Muscle layer of colon (tissue), 2 donors: ENCODE measurements at regions not wholly inside any gene's neighbourhood (a gene's known extent, or its start where the extent isn't known, plus 50 kb on each side); places are given as distances from the start of the nearest gene placed in this dataset.

Experiments used
- H3K27ac ChIP-seq: one replicate; pipeline ENCODE4 v1.7.0; 2013; ENCODE audit warnings: low read depth, mild to moderate bottlenecking, low read length, moderate library complexity
- H3K27me3 ChIP-seq, 2 donors: one replicate each; pipeline ENCODE4 v1.7.0; 2013; ENCODE audit warnings: low read length in 2 of 2, mild to moderate bottlenecking in 2 of 2; ENCODE audit not compliant: insufficient read depth in 2 of 2, control insufficient read depth in 1 of 2
- H3K36me3 ChIP-seq: one replicate; pipeline ENCODE4 v1.7.0; 2013; ENCODE audit warnings: mild to moderate bottlenecking, low read length; ENCODE audit not compliant: insufficient read depth
- H3K4me1 ChIP-seq: one replicate; pipeline ENCODE4 v1.7.0; 2013; ENCODE audit warnings: mild to moderate bottlenecking, low read length; ENCODE audit not compliant: insufficient read depth
- H3K4me3 ChIP-seq, 2 donors: one replicate each; pipeline ENCODE4 v1.7.0; 2013; ENCODE audit warnings: low read length in 2 of 2, low read depth in 1 of 2, mild to moderate bottlenecking in 1 of 2, moderate library complexity in 1 of 2
- H3K9ac ChIP-seq: one replicate; pipeline ENCODE4 v1.7.0; 2013; ENCODE audit warnings: low read length
- H3K9me3 ChIP-seq: one replicate; pipeline ENCODE4 v1.7.0; 2013; ENCODE audit warnings: mild to moderate bottlenecking, low read length
- donor health status: abdominal sarcoma.
- donor health status: Adenocarcinoma of cecum.

GRCh38 chr6:167530951-167531350 lies 206.1 kb downstream of the TTLL2 start:
- Histone ChIP-seq H3K9me3 (no peaks in the 10 kb centered on the region), H3K27ac (no peak overlapping the region), H3K27me3 (no peaks in the 10 kb centered on the region), H3K36me3 (no peaks in the 10 kb centered on the region), H3K4me3 (no peak overlapping the region), H3K9ac (no peak overlapping the region), H3K4me1 (no peaks in the 10 kb centered on the region)

DNA sequence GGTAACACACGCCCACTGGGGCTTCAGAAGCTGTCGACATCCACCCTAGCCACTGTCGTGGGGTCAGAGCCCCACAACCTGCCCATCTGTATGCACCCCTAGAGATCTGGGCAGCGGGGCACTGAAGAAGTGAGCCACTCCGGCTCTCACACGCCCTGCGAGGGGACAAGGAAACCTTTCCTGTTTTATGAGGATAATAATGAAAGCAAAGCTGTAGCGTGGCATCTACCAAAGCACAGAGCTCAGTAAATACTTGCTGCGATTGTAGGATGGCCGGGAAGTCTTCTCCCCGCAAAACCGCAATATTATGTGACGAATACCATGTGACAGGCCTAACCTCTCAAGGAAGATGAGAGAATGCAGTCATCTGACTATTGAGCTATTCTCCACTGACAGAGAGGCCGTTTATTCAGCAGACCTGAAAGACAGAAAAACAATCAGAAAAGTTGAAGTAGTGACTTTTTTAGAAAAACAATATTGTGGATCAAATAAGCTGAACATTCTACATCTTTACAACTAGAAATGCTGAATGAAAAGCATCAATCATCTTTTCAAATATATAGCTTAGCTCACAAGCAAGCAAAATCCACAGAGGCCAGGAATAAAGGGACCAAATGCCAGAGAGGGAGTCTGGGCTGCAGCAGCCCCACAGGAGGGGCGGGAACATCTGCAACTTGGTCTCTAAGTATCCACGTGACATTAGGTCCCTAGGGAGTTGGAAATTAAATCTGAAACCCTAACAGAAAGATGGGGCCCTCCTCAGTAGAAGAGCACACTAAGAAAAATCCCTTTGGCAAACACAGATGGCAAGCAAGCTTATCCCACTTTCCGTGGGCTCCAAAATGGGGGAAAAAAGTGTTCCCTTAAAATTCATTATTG lies 207.8 kb downstream of the TTLL2 start:
- H3K9me3 ChIP-seq, result no peaks in the 10 kb centered on the region
- no peak overlapping the region for H3K27ac ChIP-seq
- no peaks in the 10 kb centered on the region for H3K36me3 ChIP-seq
- H3K27me3 ChIP-seq, result no peaks in the 10 kb centered on the region
- H3K4me3 ChIP-seq, result no peak overlapping the region
- H3K4me1 ChIP-seq, result no peaks in the 10 kb centered on the region
- no peak overlapping the region for H3K9ac ChIP-seq

GRCh38 chr6:167533851-167534250 lies 209.0 kb downstream of the TTLL2 start:
- Histone ChIP-seq H3K27me3 (no peaks in the 10 kb centered on the region), H3K4me3 (no peak overlapping the region)

GRCh38 chr6:167537816-167538215 lies 212.9 kb downstream of the TTLL2 start:
- Histone ChIP-seq H3K36me3 (no peaks in the 10 kb centered on the region), H3K27ac (no peak overlapping the region), H3K9ac (no peak overlapping the region), H3K27me3 (no peaks in the 10 kb centered on the region), H3K4me3 (no peak overlapping the region), H3K9me3 (no peaks in the 10 kb centered on the region), H3K4me1 (no peaks in the 10 kb centered on the region)

More at GRCh38 chr6:167533851-167534250, 209.0 kb downstream of the TTLL2 start:
- no peak overlapping the region for H3K9ac ChIP-seq
- no peaks in the 10 kb centered on the region for H3K4me1 ChIP-seq
- H3K9me3 ChIP-seq, result no peaks in the 10 kb centered on the region
- no peak overlapping the region for H3K27ac ChIP-seq
- no peaks in the 10 kb centered on the region for H3K36me3 ChIP-seq

- no peaks in the 10 kb centered on the region for H3K36me3 ChIP-seq
- H3K27me3 ChIP-seq, result no peaks in the 10 kb centered on the region
- no peak overlapping the region for H3K9ac ChIP-seq
Observed at GRCh38 chr6:167538746-167539145, 213.9 kb downstream of the TTLL2 start.

GRCh38 chr6:167540796-167541195 lies 215.9 kb downstream of the TTLL2 start:
- Histone ChIP-seq H3K4me1 (peaks cover 3% of the 10 kb centered on the region), H3K27me3 (no peaks in the 10 kb centered on the region), H3K36me3 (no peaks in the 10 kb centered on the region), H3K27ac (no peak overlapping the region), H3K9ac (no peak overlapping the region), H3K4me3 (no peak overlapping the region), H3K9me3 (no peaks in the 10 kb centered on the region)

More at GRCh38 chr6:167538746-167539145, 213.9 kb downstream of the TTLL2 start:
- Histone ChIP-seq H3K4me3 (no peak overlapping the region), H3K9me3 (no peaks in the 10 kb centered on the region), H3K4me1 (peaks cover 3% of the 10 kb centered on the region), H3K27ac (no peak overlapping the region)

DNA sequence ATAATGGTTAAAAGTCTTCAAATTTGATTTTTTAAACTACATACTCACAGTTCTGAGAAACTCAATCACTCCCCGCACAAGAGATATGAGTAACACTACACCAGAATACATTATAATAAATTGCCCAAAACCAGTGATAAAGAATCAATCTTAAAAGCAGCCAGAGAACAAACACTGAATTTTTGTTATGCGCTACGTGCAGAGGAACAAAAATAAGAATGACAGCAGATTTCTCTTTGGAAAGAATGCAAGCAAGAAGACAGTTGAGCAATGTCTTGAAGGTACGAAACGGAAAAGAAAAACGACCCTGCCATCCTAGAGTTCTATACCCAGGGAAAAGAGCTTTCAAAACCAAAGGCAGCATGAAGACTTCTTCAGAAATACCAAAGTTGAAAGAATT lies 216.7 kb downstream of the TTLL2 start:
- Histone ChIP-seq H3K9ac (no peak overlapping the region), H3K9me3 (no peaks in the 10 kb centered on the region), H3K4me3 (no peak overlapping the region), H3K27ac (no peak overlapping the region), H3K27me3 (no peaks in the 10 kb centered on the region), H3K4me1 (peaks cover 3% of the 10 kb centered on the region), H3K36me3 (no peaks in the 10 kb centered on the region)

- Histone ChIP-seq H3K4me1 (peaks cover 3% of the 10 kb centered on the region), H3K27me3 (no peaks in the 10 kb centered on the region), H3K36me3 (no peaks in the 10 kb centered on the region), H3K9me3 (no peaks in the 10 kb centered on the region), H3K9ac (no peak overlapping the region), H3K27ac (no peak overlapping the region), H3K4me3 (no peak overlapping the region)
Observed at GRCh38 chr6:167543602-167544497, 219.0 kb downstream of the TTLL2 start.

DNA sequence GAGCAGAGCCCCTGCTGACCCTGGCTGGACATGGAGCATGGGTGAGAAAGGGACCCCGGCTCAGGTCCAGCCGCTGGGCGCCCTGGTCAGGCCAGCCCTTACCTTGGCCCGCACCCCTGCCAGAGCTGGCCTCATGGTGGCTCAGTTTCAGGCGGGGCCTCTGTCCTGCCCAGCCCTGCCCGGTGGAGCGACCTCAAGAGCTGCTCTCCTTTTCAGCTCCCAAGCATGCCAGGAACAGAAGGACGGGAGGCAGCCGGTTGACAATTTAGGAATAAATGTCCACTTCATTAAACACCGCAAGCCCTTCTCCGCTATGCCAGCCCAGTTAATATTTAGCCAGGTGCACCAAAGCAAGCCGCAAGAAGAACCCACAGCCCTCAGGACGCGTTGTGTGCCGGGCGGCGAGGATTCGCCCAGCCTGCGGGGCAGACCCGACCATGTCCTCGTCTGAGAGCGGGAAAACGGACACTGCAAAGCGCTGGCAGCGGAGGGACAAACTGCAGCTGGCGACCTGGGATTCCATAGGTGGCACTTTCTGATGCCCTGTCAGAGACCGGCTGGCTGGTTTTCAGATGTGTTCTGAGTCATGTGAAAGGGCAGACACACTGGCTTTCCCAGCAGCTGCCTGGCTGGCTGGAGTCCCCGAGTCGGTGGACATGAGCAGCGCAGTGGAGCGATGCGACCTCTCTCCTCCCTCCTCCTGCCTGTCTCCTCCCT lies 221.9 kb downstream of the TTLL2 start:
- Histone ChIP-seq H3K27me3 (no peaks in the 10 kb centered on the region), H3K36me3 (no peaks in the 10 kb centered on the region), H3K4me3 (no peak overlapping the region), H3K27ac (no peak overlapping the region), H3K4me1 (peaks cover 13% of the 10 kb centered on the region), H3K9ac (no peak overlapping the region), H3K9me3 (no peaks in the 10 kb centered on the region)

GRCh38 chr6:167547328-167547692 lies 222.4 kb downstream of the TTLL2 start:
- Histone ChIP-seq H3K9ac (no peak overlapping the region), H3K4me3 (no peak overlapping the region), H3K27ac (no peak overlapping the region), H3K4me1 (peaks cover 13% of the 10 kb centered on the region), H3K9me3 (no peaks in the 10 kb centered on the region), H3K36me3 (no peaks in the 10 kb centered on the region), H3K27me3 (no peaks in the 10 kb centered on the region)

DNA sequence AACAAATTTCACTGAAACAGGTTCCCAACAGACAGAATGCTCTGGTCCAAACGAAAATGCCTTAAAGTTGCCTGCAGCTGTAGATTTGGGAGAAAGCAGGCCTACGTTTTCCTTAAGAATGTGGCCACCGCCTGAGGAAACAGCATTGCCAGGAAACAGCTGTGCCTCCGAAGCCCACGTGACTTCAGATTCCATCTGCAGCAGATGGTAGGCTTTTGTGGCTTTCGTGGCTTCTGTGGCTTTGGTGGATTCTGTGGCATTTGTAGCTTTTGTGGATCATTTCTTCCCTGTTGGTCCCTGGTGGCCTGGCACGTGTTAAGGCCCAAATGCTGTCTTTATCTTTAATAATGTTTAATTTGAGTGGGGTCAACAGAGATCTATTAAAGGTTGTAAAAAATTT lies 222.9 kb downstream of the TTLL2 start:
- peaks cover 13% of the 10 kb centered on the region for H3K4me1 ChIP-seq
- no peak overlapping the region for H3K27ac ChIP-seq

More for the DNA sequence above, 222.9 kb downstream of the TTLL2 start:
- Histone ChIP-seq H3K9me3 (no peaks in the 10 kb centered on the region), H3K4me3 (no peak overlapping the region), H3K9ac (no peak overlapping the region), H3K36me3 (no peaks in the 10 kb centered on the region), H3K27me3 (no peaks in the 10 kb centered on the region)
